ENCODE measurements at regions not wholly inside any gene's neighbourhood (a gene's known extent, or its start where the extent isn't known, plus 50 kb on each side); places are given as distances from the start of the nearest gene placed in this dataset.

GRCh38 chr16:29151317-29151716 lies 166.5 kb downstream of the LAT start:
- TF ChIP-seq CTCF (IDR thresholded peaks at IDR 0.05), result no peak
- TF ChIP-seq POLR2AphosphoS5 (IDR thresholded peaks at IDR 0.05), result no peak
- no peak for TF ChIP-seq POLR2A (IDR thresholded peaks at IDR 0.05)

Measured in sigmoid colon (tissue), 4 donors.